GM21717 (cell line): ENCODE measurements at regions not wholly inside any gene's neighbourhood (a gene's known extent, or its start where the extent isn't known, plus 50 kb on each side); places are given as distances from the start of the nearest gene placed in this dataset.

Experiments
- ATAC-seq: cut with Tn5 transposase; IDR thresholded peaks from one replicate; pipeline ENCODE4 v1.9.1; 2021; ENCODE audit warnings: mild to moderate bottlenecking, moderate library complexity; ENCODE audit not compliant: unreplicated experiment

DNA sequence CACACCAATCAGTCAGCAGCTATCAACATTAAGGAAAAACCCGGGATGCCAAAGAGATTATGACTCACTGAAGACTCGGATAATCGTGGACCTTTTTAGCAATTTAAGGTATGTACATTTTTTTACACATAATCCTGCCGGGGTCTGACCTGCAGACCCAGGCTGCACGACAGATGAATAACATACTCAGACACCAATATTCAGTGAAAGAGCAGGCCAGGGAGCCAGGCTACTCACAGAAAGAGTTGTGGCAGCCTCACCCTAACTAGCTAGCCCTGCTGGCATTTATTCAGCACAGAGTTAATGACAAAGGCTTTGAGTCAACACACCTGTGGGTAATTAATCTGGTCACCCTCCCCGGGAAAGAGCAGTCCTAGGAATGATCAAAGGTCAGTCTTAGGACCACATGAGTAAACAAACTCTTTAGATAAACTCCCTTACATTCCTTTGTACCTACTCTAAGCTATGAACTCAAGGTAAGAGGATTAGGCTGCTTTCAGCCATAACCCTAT lies 727.5 kb downstream of the TBL1XR1 start:
- no peak for ATAC-seq

DNA sequence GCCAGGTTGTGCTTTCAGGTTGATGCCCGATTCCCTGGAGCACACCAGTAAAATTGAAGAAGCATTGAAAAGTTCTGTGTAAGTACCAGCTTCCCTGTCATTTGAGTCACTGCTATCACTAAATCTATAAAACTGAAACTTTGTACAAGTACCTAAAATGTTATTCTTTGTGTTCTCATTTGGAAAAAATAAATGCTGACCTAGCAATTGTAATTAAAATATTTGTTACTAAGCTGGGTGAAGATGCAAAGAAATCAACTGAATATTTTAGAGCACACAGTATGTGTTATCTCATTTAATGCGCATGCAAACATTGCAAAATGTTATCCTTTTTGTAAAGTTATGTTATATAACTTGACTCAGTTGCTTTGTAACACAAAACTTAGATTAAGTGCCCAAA lies 733.7 kb downstream of the TBL1XR1 start:
- ATAC-seq, result no peak

DNA sequence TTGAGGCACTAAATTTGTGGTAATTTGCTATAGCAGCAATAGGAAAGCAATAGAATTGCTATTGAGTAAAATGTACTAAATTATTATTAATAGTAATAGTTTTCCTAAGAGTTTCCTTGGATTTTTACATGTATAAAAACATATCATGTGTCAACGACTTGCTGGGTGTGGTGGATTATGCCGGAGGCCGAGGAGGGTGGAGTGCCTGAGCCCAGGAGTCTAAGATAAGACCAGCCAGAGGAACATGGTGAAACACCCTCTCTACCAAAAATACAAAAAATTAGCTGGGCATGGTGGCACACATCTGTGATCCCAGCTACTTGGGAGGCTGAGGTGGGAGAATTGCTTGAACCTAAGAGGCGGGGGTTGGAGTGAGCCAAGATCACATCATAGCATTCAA lies 749.9 kb downstream of the TBL1XR1 start:
- no peak for ATAC-seq

DNA sequence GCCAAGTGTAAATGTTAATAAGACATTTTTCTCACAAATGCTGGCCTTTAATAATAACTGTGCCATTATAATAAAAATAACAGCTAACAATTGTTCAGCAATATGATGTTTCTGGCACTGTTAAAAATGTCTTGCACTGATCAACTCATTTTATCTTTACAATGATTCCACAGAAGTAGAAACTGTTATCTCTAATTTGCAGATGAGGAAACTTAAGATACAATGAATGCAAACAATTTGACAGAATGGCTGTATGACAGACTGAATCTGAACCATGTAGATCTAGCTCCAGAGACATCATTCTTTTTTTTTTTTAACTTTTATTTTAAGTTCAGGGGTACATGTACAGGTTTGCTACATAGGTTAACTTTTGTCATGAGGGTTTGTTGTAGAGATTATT lies 755.0 kb downstream of the TBL1XR1 start:
- no peak for ATAC-seq

DNA sequence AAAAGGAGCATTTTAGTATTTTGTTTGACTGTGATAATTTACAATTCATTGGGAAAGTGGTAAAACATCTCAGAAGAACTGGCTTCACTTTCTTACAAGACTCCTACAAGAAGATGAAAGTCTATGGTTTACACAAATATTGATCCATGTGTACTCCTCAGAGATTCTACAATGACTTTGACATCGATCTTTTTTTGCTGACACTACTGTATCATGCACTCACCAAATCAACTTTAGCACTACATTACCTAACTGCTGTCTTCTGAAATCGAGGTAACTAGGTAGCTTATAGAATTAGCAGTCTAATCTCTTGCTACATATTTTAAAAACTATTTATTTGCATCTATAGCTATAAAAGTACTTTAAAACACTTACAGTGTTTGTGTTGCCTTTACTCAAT lies 757.6 kb downstream of the TBL1XR1 start:
- no peak for ATAC-seq

DNA sequence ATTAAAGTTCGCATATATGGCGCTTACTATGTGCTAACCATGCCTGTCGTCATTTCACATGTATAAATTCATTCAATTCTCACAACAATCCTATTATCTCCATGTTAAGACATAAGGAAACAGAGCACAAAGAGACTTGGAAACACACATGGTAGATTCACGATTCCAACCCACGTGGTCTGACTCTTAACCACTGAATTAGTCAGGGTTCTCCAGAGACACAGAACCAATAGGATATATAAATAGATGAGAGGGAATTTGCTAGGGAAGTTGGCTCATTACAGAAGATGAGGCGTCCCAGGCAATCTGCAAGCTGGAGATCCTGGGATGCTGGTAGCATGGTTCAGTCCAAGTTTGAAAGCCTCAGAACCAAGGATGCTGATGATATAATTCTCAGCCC lies 765.3 kb downstream of the TBL1XR1 start:
- ATAC-seq, result no peak

DNA sequence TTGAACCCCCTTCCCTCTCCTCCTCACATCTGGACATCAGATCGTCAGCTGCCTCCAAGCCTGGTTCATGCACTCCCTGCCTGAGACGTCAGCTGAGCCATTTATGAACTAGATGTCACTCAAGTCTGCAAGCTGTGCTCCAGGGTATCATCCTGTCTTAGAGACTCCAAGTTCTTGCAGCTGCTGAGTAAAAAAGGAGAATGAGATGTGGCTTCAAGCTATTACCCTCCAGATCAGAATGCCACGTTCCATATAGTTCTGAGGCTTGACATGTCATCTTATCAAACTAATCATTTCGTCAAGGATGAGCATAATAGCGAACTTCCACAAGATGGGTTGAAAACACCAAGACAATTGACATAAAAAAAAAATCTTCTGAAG lies 766.3 kb downstream of the TBL1XR1 start:
- ATAC-seq, result no peak

DNA sequence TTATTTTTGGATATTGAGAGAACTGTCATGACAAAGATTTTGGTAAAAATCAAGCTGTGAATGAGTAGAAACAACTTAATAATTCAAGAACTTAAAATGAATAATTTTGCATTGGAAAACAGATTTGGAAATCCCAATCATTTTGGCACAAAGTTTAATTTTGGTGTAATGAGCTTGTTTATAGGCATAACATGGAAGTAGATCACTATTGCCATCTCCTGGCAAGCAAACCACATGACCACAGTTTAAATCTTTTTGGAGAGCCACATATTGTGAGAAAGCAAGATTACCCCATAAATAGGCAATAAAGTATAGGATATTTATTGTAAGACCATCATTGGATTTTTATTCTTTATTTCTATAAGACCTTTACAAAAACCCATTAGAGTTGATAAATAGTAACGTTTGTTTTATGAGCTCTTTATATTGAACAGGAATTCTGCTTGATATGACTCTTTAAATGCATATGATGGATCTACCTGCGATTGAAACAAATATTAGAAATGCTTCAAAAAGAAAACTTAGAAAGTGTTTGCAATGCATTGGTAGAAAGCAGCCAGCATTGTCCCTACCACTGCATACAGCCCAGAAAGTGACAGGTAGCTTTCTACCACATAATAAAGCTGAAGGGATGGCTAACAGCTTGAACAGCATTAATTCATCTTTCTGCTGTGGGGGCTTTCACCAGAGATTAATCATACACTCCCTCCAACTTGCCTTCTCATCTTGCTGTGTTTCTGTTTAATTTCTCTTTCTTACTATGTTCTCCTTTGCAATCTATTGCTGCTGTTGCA lies 766.8 kb downstream of the TBL1XR1 start:
- ATAC-seq, result no peak

DNA sequence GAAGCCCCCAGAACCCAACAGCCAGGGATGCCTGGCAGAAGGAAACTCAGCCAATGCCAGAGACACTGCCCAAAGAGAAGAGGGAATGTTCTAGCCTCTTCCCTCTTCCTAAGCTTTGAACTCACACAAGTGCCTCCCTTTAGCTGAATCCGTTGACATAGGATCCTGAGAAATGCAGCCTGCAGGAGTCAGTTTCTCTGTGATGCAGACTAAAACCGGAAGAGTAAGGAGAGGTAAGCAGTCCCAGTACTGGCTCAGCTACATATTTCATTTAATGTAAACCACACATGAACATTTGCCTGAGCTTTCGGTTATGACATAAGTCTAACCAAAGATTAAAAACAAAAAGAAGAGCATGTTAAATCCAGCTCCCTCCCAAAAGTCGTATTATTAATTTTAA lies 768.7 kb downstream of the TBL1XR1 start:
- ATAC-seq, result no peak

DNA sequence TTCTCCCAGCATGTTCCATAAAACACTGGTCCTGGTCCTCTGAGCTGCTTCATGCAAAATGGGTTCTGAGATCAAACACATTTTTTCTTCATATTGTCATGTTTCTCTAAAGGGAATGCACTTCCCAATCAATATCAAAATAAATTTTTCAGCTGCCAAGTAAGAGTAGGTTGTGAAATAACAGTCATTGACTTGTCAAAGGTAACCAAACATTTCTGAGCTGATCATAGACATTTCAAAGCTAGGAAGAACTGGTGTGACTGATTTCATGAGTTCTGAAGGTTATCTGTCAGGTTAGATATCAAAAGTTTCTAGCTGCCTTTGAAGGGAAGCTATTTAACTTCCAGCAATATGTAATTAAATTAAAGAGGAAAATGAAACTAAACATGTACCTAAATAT lies 770.9 kb downstream of the TBL1XR1 start:
- ATAC-seq, result no peak

DNA sequence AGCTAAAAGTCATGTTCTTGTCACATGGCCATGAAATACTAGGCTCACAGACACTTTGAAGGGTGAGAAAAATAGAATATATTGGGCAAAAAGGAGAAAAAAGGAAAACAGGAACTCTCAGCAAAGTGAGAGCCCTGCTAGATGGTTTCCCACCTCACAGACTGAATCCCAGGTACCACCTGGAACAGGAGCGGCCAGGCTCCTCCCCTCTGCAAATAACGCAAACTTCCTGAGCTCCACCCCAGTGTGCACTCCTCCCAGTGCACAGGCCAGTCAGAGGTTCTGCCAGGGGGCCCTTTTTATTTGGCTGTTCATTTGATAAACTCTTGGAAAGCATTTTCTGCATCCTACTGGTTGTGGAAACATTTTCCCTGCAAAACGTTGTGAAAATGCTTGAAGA lies 780.4 kb downstream of the TBL1XR1 start:
- no peak for ATAC-seq

DNA sequence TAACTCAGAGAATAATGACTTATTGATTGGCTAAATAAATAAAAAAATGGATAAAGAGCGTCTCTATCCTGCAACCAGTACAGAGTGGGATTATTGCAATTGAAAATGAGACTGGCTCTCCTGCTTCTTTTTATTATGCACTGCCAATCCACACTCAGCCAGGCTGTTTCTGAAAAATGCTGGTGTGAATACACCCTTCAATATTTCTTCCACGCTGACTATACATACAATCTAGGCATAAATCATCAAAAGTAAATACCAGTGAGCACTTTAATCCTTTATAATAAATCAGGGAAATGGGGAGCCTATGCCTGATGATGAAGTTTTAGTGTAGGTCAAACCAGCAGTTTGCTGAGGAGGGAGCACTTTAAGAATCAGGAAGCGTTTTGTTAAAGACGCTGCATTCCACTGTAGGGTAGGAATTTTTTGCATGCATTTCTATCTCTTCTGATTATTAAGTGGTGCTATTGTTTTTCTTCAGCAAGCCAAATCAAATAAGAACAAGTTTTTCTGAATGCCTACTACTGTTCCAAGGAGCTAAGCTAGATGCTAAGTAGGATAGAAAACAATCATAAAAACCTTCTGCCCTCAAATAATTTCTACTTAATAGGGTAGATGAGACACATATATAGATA lies 781.5 kb downstream of the TBL1XR1 start:
- no peak for ATAC-seq

DNA sequence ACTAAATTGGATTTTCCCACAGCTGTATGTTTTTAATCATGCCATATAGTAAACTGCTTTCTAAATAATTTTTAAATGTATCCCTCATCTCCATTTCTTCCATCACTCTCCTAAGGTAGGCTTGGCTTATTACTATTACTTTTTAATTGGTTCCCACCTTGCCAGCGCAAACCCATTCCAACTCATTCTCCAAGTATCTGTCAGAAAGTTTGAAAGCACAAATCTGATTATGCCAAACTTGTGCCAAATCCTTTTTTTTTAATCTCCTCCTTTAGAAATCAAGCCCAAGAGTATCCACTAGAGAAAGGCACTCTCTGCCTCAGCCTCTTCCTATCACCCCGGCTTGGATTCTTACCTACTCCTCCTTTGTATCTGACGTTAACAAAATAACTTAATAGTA lies 784.5 kb downstream of the TBL1XR1 start:
- no peak for ATAC-seq

DNA sequence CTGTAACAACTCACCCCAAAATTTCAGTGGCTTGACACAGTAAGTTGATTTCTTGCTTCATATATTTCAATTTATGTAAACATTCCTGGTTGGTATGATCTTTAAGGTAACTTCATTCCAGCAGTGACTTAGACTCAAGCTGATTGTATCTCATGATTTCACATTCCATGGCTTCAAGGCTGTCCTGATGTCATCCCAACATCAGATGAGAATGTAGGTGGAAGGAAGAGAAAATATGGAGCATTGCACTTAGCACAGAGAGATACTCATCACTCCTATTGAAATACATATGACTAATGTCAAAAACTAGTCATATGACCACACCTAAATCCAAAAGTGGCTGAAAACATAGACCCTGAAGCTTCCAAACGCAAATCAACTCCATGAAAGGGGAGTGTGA lies 793.8 kb downstream of the TBL1XR1 start:
- no peak for ATAC-seq

DNA sequence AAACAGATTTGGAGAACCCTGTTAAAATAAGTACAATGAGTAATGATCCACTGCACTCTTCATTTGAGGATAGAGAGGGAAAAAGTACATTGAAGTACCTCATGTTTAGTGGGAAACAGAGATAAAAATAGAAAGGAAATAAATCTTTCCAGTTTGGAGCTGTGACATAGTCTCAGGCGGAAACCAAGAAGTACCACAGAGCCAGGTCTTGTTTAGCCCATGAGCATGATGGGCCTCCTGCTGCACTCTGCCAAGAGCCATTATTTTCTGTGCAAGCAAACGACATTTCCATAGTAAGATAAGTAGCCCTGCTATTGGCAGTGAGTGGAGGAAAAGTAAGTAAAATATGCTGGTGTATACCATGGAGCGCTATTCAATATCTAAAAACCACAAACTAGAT lies 796.1 kb downstream of the TBL1XR1 start:
- no peak for ATAC-seq

DNA sequence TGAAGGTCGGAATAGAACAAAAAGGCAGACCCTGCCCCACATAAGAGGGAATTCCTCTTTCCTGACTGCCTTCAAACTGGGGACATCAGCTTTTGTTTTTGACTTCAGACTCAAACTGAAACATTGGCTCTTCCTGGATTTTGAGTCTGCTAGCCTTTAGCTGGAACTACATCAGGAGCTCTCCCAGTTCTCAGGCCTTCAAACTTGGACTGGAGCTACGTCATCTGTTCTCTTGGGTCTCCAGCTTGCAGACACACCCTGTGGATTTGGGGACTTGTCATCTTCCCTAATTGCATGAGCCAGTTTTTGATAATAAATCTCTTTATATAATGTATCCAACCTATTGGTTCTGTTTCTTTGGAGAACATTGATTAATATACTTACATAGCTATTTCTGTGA lies 798.1 kb downstream of the TBL1XR1 start:
- ATAC-seq, result no peak

DNA sequence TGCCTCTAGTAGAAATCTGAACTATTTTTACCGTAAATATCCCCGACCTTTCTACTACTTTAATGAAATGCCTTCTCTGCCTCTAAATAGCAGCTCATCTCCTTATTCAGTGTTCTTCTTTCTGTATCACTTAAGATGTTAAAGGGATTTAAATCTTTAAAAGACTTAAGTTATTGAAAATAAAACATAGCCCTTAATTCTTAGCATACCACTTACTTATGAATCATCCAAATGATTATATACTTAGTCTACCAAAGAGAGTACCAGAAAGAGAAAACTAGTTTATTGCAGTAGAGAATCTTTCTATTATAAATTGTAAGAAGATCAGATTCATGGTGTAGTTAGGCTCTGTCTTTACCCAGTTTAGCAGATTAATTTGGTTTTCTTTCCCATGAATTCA lies 802.0 kb downstream of the TBL1XR1 start:
- ATAC-seq, result no peak

DNA sequence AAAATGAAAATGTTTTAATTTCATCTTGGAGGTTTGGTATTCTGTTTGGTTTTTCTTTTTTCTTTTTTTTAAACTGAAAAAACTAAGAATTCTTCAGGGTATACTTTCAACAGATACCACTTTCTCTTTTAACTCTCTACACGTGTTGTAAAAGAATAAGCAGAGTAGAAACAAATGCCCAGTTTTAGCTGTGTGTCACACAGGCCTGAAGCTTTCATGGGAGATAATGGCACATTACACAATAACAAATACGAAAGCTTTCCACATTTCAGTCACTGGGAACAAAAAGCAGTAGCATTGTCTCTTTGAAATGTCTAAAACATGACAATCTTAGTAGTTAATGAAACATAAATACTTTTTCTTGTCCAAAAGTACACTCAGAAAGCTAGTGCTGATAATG lies 818.5 kb downstream of the TBL1XR1 start:
- no peak for ATAC-seq

DNA sequence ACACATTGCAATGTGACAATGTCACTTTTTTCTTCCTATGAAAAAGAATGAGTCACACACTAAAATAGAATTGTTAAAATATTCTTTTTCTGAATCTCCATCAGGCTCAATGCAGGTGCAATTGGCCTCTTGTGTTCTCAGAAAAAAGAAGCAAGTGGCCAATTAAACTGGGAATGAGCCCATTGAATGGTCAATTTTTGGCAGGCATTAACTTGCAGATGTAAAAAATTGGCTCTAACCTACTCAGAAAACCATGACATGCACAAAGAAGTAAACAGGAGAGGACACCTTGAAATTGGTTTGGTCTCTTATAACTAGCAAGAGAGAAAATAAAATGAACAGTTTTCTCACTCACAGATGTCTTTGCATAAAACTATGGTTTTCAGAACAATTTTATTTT lies 820.8 kb downstream of the TBL1XR1 start:
- ATAC-seq, result no peak

DNA sequence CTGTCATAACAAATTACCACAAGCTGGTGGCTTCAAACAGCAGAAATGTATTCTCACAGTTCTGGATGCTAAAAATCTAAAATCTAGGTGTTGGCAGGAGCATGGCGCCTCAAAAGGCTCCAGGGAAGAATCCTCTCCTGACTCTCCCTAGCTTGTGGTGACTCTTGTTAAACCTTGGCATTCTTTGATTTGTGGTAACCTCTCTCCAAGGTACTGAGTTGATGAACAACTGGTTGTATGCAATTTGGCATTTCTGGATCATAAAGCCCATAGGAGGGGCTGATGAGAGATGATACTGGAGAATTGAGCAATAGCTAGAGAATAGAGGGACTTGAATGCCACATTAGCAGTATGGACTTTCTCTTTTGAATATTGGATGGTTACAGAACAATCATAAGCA lies 821.8 kb downstream of the TBL1XR1 start:
- no peak for ATAC-seq

DNA sequence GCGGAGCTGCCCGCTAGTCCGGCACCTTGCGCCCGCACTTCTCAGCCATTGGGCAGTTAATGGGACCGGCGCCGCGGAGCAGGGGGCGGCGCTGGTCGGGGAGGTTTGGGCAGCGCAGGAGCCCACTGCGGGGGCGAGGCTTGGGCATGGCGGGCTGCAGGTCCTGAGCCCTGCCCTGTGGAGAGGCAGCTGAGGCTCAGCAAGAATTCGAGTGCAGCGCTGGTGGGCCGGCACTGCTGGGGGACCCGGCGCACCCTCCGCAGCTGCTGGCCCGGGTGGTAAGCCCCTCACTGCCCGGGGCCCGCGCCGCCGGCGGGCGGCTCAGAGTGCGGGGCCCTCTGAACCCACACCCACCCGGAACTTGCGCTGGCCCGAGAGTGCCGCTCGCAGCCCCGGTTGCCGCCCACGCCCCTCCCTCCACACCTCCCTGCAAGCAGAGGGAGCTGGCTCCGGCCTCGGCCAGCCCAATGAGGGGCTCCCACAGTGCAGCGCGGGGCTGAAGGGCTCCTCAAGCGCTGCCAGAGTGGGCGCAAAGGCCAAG lies 835.0 kb downstream of the TBL1XR1 start:
- ATAC-seq, result no peak

DNA sequence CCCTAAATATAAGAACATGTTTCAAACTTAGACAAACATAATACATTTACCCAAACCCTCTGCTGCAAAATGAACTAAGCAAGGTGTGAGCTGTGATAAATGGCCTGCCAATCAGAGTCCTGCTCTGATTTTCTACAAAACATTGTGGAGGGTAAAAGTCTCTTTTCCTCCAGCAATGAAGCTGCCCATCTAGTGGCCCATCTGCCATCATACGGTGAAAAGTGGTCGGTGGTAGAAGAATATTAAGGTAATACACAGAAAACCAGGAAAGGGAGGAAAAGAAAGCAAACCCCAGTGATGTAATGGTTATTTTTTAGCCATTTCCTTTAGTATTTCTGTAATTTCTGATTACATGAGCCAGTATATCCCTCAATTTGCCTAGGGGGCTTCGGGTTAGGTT lies 838.1 kb downstream of the TBL1XR1 start:
- no peak for ATAC-seq
